Sigmoid colon (tissue), 6 donors: ENCODE measurements at regions not wholly inside any gene's neighbourhood (a gene's known extent, or its start where the extent isn't known, plus 50 kb on each side); places are given as distances from the start of the nearest gene placed in this dataset.

Experiments used
- DNase-seq: peaks from one replicate; pipeline ENCODE4 v3.0.0-alpha.2; 2019
- H3K27ac ChIP-seq, 4 donors: fragments of 200-600 bp; sonication (generic); one replicate each; pipeline ENCODE4 v1.5.1; 2016 to 2019; ENCODE audit warnings: mild to moderate bottlenecking in 1 of 4
- H3K27me3 ChIP-seq, 3 donors: fragments of 200-600 bp; sonication (generic); one replicate each; pipeline ENCODE4 v1.5.1; 2019; ENCODE audit warnings: mild to moderate bottlenecking in 1 of 3
- H3K36me3 ChIP-seq, 4 donors: fragments of 200-600 bp; sonication (generic); one replicate each; pipeline ENCODE4 v1.5.1; 2016 to 2019
- H3K4me1 ChIP-seq, 4 donors: fragments of 200-600 bp; sonication (generic); one replicate each; pipeline ENCODE4 v1.5.1; 2017 to 2019
- H3K4me3 ChIP-seq, 4 donors: fragments of 200-600 bp; sonication (generic); one replicate each; pipeline ENCODE4 v1.5.1; 2017 to 2019; ENCODE audit warnings: mild to moderate bottlenecking in 2 of 4, moderate library complexity in 1 of 4
- H3K9me3 ChIP-seq, 4 donors: fragments of 200-600 bp in 3 of 4; sonication (generic) in 3 of 4; one replicate each; pipeline versions ENCODE4 v1.5.1 to v1.6.1; 2013 to 2019
- CTCF ChIP-seq, 4 experiments: fragments of 450-650 bp in 3 of 4; fragments of 200-600 bp in 1 of 4; IDR thresholded peaks; one replicate each; pipeline ENCODE4 v1.5.1; 2016 to 2019; ENCODE audit warnings: antibody characterized with exemption in 4 of 4, mild to moderate bottlenecking in 3 of 4, moderate library complexity in 2 of 4
- EP300 ChIP-seq, 4 donors: sonication (generic); formaldehyde crosslinking; IDR thresholded peaks; one replicate each; pipeline ENCODE4 v1.6.1; 2017; ENCODE audit warnings: antibody characterized with exemption in 4 of 4
- POLR2A ChIP-seq, 2 donors: fragments of 450-650 bp; IDR thresholded peaks; one replicate each; pipeline ENCODE4 v1.6.1; 2016; ENCODE audit warnings: antibody characterized with exemption in 2 of 2, mild to moderate bottlenecking in 2 of 2, moderate library complexity in 2 of 2
- POLR2AphosphoS5 ChIP-seq, 4 donors: sonication (generic); formaldehyde crosslinking; IDR thresholded peaks; one replicate each; pipeline ENCODE4 v1.6.1; 2017; ENCODE audit warnings: antibody characterized with exemption in 4 of 4
- WGBS, 2 donors: extraction: QIAGEN DNeasy Blood & Tissue Kit; methylation state at CpG; one replicate each; pipeline ENCODE4 v1.1.7; 2013; 5-methylcytosine and 5-hydroxymethylcytosine counted together
- intact Hi-C: fragments of 100-400 bp; cut with DNase I; formaldehyde crosslinking; loops from one replicate; pipeline ENCODE4 v1.15.1; 2023
- donor health status: healthy with polysubstance abuse.
- donor health status: healthy.

GRCh38 chr2:18084376-18084775 lies 205.9 kb downstream of the KCNS3 start:
- no peak for DNase-seq
- TF ChIP-seq POLR2AphosphoS5 (IDR thresholded peaks at IDR 0.05) (no peak), POLR2A (IDR thresholded peaks at IDR 0.05) (no peak), EP300 (IDR thresholded peaks at IDR 0.05) (no peak), CTCF (IDR thresholded peaks at IDR 0.05) (no peak)
- Histone ChIP-seq H3K4me3 (no peak overlapping the region), H3K36me3 (no peaks in the 10 kb centered on the region), H3K9me3 (no peaks in the 10 kb centered on the region), H3K4me1 (no peaks in the 10 kb centered on the region), H3K27ac (no peak overlapping the region), H3K27me3 (no peaks in the 10 kb centered on the region)
- intact Hi-C loops, result no loop called here
- 59 to 70% methylated on average over 3 of the region's 3 CpGs for WGBS, 2 donors

GRCh38 chr2:18083806-18084205 lies 205.3 kb downstream of the KCNS3 start:
- no peak for DNase-seq
- Histone ChIP-seq H3K4me3 (no peak overlapping the region), H3K9me3 (no peaks in the 10 kb centered on the region), H3K27ac (no peak overlapping the region), H3K4me1 (no peaks in the 10 kb centered on the region), H3K27me3 (no peaks in the 10 kb centered on the region), H3K36me3 (no peaks in the 10 kb centered on the region)
- WGBS, 2 donors, result 60 to 80% methylated on average over 3 of the region's 3 CpGs
- intact Hi-C loops, result no loop called here
- TF ChIP-seq POLR2A (IDR thresholded peaks at IDR 0.05) (no peak), EP300 (IDR thresholded peaks at IDR 0.05) (no peak), CTCF (IDR thresholded peaks at IDR 0.05) (no peak), POLR2AphosphoS5 (IDR thresholded peaks at IDR 0.05) (no peak)

GRCh38 chr2:18078216-18078615 lies 199.7 kb downstream of the KCNS3 start:
- no peak for TF ChIP-seq POLR2AphosphoS5 (IDR thresholded peaks at IDR 0.05)
- H3K4me3 ChIP-seq, result no peak overlapping the region
- H3K36me3 ChIP-seq, result no peaks in the 10 kb centered on the region
- no peaks in the 10 kb centered on the region for H3K9me3 ChIP-seq
- DNase-seq, result no peak
- 57 to 80% methylated on average over 2 of the region's 2 CpGs for WGBS, 2 donors
- intact Hi-C loops, result no loop called here
- H3K4me1 ChIP-seq, result peaks cover 0 to 10% (median 6%) of the 10 kb centered on the region in 4 donors
- H3K27me3 ChIP-seq, result no peaks in the 10 kb centered on the region
- no peak overlapping the region for H3K27ac ChIP-seq

- Histone ChIP-seq H3K4me3 (no peak overlapping the region), H3K4me1 (peaks cover 0 to 10% (median 6%) of the 10 kb centered on the region in 4 donors), H3K27ac (no peak overlapping the region), H3K9me3 (no peaks in the 10 kb centered on the region), H3K27me3 (no peaks in the 10 kb centered on the region), H3K36me3 (no peaks in the 10 kb centered on the region)
- no peak for DNase-seq
- TF ChIP-seq POLR2AphosphoS5 (IDR thresholded peaks at IDR 0.05), result no peak
- no peak for TF ChIP-seq POLR2A (IDR thresholded peaks at IDR 0.05)
- no peak for TF ChIP-seq EP300 (IDR thresholded peaks at IDR 0.05)
- TF ChIP-seq CTCF (IDR thresholded peaks at IDR 0.05), result no peak
- intact Hi-C loops, result no loop called here
- WGBS, 2 donors, result 45 to 78% methylated on average over 1 of the region's 1 CpG
Observed at GRCh38 chr2:18077704-18078103, 199.2 kb downstream of the KCNS3 start.

GRCh38 chr2:18077231-18077630 lies 198.8 kb downstream of the KCNS3 start:
- Histone ChIP-seq H3K4me3 (no peak overlapping the region), H3K27ac (no peak overlapping the region), H3K9me3 (no peaks in the 10 kb centered on the region), H3K4me1 (peaks cover 0 to 10% (median 6%) of the 10 kb centered on the region in 4 donors), H3K36me3 (no peaks in the 10 kb centered on the region), H3K27me3 (no peaks in the 10 kb centered on the region)
- 0 to 81% methylated on average over 1 of the region's 1 CpG for WGBS, 2 donors
- no peak for DNase-seq
- TF ChIP-seq POLR2AphosphoS5 (IDR thresholded peaks at IDR 0.05) (no peak), CTCF (IDR thresholded peaks at IDR 0.05) (no peak), POLR2A (IDR thresholded peaks at IDR 0.05) (no peak), EP300 (IDR thresholded peaks at IDR 0.05) (no peak)
- intact Hi-C loops, result no loop called here
